Ascending aorta (tissue), 2 donors: ENCODE measurements at regions not wholly inside any gene's neighbourhood (a gene's known extent, or its start where the extent isn't known, plus 50 kb on each side); places are given as distances from the start of the nearest gene placed in this dataset.

Experiments used
- DNase-seq, 2 donors: peaks; one replicate each; pipeline ENCODE4 v3.0.0-alpha.2; 2019; ENCODE audit warnings: low spot score in 2 of 2
- H3K27ac ChIP-seq, 2 donors: fragments of 200-600 bp; sonication (generic); one replicate each; pipeline ENCODE4 v1.5.1; 2016 to 2017; ENCODE audit warnings: mild to moderate bottlenecking in 1 of 2
- H3K27me3 ChIP-seq: fragments of 200-600 bp; sonication (generic); one replicate; pipeline ENCODE4 v1.5.1; 2017
- H3K36me3 ChIP-seq, 2 donors: fragments of 200-600 bp; sonication (generic); one replicate each; pipeline ENCODE4 v1.5.1; 2016
- H3K4me1 ChIP-seq, 2 donors: fragments of 200-600 bp; sonication (generic); one replicate each; pipeline ENCODE4 v1.5.1; 2016 to 2017; ENCODE audit warnings: mild to moderate bottlenecking in 1 of 2
- H3K4me3 ChIP-seq, 2 donors: fragments of 200-600 bp; sonication (generic); one replicate each; pipeline ENCODE4 v1.5.1; 2016 to 2017; ENCODE audit warnings: mild to moderate bottlenecking in 1 of 2
- H3K9me3 ChIP-seq, 2 donors: fragments of 200-600 bp; sonication (generic); one replicate each; pipeline ENCODE4 v1.5.1; 2016
- intact Hi-C: fragments of 100-400 bp; cut with DNase I; formaldehyde crosslinking; loops from one replicate; pipeline ENCODE4 v1.15.1; 2023
- TF ChIP-seq, protein P1 (sequence below), 3 experiments: fragments of 200-600 bp in 2 of 3; fragments of 450-650 bp in 1 of 3; sonication (generic) in 2 of 3; IDR thresholded peaks; one replicate each; pipeline ENCODE4 v1.5.1; 2016 to 2019; ENCODE audit warnings: antibody characterized with exemption in 3 of 3, mild to moderate bottlenecking in 1 of 3, moderate library complexity in 1 of 3

DNA sequence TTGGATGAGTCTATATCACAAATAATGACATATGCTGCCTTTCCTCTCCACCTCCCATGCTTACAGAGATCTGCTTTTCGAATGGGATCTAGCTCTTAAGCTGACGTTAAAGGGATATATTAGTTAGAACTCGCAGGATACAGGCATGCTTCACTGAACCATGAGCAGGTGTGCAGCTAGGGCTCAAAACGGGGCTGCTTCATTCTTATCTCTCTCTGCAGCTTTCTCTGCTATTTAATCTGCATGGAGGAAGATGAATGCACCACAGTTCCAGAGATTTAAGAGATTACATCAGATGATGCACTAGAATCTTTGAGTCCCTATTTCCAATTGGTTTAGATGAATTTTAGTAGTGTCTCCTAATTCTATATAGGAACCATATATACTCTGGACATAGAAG is 327.0 kb downstream of the RAD51AP2 start:
- Histone ChIP-seq H3K4me3 (no peak overlapping the region), H3K9me3 (no peaks in the 10 kb centered on the region), H3K4me1 (no peaks in the 10 kb centered on the region), H3K27ac (no peak overlapping the region), H3K36me3 (no peaks in the 10 kb centered on the region), H3K27me3 (no peaks in the 10 kb centered on the region)
- no peak for DNase-seq
- intact Hi-C loops, result no loop called here
- TF ChIP-seq, protein P1, sequence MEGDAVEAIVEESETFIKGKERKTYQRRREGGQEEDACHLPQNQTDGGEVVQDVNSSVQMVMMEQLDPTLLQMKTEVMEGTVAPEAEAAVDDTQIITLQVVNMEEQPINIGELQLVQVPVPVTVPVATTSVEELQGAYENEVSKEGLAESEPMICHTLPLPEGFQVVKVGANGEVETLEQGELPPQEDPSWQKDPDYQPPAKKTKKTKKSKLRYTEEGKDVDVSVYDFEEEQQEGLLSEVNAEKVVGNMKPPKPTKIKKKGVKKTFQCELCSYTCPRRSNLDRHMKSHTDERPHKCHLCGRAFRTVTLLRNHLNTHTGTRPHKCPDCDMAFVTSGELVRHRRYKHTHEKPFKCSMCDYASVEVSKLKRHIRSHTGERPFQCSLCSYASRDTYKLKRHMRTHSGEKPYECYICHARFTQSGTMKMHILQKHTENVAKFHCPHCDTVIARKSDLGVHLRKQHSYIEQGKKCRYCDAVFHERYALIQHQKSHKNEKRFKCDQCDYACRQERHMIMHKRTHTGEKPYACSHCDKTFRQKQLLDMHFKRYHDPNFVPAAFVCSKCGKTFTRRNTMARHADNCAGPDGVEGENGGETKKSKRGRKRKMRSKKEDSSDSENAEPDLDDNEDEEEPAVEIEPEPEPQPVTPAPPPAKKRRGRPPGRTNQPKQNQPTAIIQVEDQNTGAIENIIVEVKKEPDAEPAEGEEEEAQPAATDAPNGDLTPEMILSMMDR (IDR thresholded peaks at IDR 0.05), result no peak

DNA sequence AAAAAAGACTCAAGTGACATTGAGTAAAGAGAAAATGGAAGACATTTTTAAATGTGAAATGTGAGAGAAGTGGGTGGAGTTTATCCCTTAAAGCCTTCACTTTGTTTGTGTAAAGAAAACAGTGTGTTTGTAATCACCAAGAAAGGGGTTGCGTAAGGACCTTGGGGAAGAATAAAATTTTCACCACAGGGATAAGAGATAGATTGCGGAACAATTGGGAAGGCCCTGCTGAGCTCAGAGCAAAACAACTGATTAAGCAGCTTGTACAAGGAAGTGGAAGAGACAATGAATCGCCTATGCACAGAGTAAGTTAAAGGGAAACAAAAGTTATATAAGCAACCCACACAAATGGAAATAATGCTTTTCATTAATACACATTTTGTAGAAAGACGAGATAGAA is 327.7 kb downstream of the RAD51AP2 start:
- TF ChIP-seq, protein P1 (IDR thresholded peaks at IDR 0.05), result no peak
- H3K27me3 ChIP-seq, result no peaks in the 10 kb centered on the region

DNA sequence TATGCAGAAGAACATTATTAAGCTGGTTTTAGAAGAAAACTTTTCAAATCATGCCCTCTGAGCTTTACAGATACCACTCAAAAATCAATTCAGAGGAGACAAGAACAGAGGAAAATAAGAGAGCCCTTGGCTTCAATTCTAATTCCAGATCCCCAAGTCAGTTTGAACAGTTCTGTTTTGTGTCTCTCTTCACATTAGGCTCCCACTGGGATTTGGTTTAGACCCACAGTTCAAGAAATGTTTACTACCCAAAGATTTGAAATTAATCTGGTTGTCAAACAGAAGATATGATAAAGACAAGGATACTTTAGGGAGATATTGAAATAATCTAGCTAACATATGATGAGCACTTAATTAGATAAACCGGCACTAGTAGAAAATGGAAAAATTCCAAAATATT is 329.5 kb downstream of the RAD51AP2 start:
- intact Hi-C loops, result no loop called here
- TF ChIP-seq, protein P1 (IDR thresholded peaks at IDR 0.05), result no peak

More for the DNA sequence above, 327.7 kb downstream of the RAD51AP2 start:
- no peaks in the 10 kb centered on the region for H3K9me3 ChIP-seq
- no peak overlapping the region for H3K4me3 ChIP-seq
- no peak overlapping the region for H3K27ac ChIP-seq
- no peaks in the 10 kb centered on the region for H3K36me3 ChIP-seq
- intact Hi-C loops, result no loop called here
- DNase-seq, result no peak
- H3K4me1 ChIP-seq, result no peaks in the 10 kb centered on the region

DNA sequence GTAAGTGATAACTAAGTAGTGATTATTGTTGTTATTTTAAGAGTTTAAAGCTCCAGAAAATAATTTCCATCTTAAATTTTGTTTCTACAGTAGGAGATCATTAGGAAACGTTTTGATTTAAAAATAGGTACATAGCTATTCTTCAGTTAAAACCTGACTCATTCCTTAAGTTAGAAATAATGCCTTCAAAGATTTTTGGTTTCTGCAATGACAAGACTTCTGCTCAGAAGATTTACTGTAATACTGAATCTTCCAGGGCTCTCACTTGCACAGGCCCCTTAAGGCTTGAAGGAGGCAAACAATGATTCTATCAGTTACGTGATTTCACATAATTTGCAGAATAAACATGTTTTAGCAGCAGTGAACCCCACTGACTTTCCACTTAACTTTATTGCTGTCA is 333.7 kb downstream of the RAD51AP2 start:
- no peak for DNase-seq
- intact Hi-C loops, result no loop called here
- TF ChIP-seq, protein P1 (IDR thresholded peaks at IDR 0.05), result no peak
- no peaks in the 10 kb centered on the region for H3K9me3 ChIP-seq
- H3K27ac ChIP-seq, result no peak overlapping the region
- no peaks in the 10 kb centered on the region for H3K4me1 ChIP-seq
- no peaks in the 10 kb centered on the region for H3K27me3 ChIP-seq
- H3K36me3 ChIP-seq, result no peaks in the 10 kb centered on the region
- H3K4me3 ChIP-seq, result no peak overlapping the region

More for the DNA sequence above, 329.5 kb downstream of the RAD51AP2 start:
- no peak for DNase-seq
- Histone ChIP-seq H3K36me3 (no peaks in the 10 kb centered on the region), H3K27ac (no peak overlapping the region), H3K27me3 (no peaks in the 10 kb centered on the region), H3K9me3 (no peaks in the 10 kb centered on the region), H3K4me3 (no peak overlapping the region), H3K4me1 (no peaks in the 10 kb centered on the region)

DNA sequence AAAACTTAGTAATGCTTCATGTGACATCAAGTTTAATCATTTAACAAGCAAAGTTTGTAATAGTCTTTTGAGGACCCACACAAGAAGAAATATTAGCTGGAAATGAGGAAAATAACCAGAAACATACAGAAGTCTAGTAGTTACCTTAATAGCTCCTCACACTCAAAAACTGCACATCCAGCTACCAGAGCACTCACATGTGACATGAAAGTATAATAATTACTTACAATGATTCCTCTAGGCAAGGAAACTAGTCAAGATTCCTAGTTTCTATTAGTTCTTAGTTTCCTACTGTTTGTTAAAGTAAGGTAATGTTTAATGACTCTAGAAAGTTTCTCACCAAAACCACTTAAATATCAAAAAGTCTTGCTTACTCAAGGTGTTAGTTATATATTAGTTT is 335.8 kb downstream of the RAD51AP2 start:
- Histone ChIP-seq H3K4me1 (no peaks in the 10 kb centered on the region), H3K36me3 (no peaks in the 10 kb centered on the region), H3K27ac (no peak overlapping the region), H3K27me3 (no peaks in the 10 kb centered on the region), H3K4me3 (no peak overlapping the region), H3K9me3 (no peaks in the 10 kb centered on the region)
- intact Hi-C loops, result no loop called here
- TF ChIP-seq, protein P1 (IDR thresholded peaks at IDR 0.05), result no peak
- DNase-seq, result no peak
